ENCODE measurements at regions not wholly inside any gene's neighbourhood (a gene's known extent, or its start where the extent isn't known, plus 50 kb on each side); places are given as distances from the start of the nearest gene placed in this dataset.
"Not testable (repeated sequence)": the region's sequence is repeated elsewhere in the genome, so short reads cannot be mapped to it uniquely, and the experiment has no call there.

DNA sequence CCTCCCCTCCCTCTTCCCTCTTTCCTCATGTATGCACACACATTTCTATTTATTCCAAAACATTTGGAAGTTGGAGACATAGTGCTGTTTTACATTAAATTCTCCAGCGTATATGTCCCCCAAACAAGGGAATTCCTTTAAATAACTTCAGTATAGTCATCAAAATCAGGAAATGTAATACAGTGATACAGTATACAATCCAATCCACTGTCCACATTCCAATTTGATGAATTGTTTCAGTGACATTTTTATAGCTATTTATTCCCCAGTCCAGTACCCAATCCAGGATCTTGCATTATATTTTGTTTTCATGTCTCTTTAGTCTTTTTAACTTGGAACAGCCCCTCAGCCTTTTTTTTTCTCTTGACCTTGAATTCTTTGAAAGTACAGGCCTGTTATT lies 233.0 kb downstream of the DKK2 start:
- H3K27ac ChIP-seq: no peak overlapping the region
- no peak for TF ChIP-seq ZFX (IDR thresholded peaks at IDR 0.05; ENCODE audit: borderline replicate concordance)
- TF ChIP-seq, protein P1, sequence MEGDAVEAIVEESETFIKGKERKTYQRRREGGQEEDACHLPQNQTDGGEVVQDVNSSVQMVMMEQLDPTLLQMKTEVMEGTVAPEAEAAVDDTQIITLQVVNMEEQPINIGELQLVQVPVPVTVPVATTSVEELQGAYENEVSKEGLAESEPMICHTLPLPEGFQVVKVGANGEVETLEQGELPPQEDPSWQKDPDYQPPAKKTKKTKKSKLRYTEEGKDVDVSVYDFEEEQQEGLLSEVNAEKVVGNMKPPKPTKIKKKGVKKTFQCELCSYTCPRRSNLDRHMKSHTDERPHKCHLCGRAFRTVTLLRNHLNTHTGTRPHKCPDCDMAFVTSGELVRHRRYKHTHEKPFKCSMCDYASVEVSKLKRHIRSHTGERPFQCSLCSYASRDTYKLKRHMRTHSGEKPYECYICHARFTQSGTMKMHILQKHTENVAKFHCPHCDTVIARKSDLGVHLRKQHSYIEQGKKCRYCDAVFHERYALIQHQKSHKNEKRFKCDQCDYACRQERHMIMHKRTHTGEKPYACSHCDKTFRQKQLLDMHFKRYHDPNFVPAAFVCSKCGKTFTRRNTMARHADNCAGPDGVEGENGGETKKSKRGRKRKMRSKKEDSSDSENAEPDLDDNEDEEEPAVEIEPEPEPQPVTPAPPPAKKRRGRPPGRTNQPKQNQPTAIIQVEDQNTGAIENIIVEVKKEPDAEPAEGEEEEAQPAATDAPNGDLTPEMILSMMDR (IDR thresholded peaks at IDR 0.05): no peak

DNA sequence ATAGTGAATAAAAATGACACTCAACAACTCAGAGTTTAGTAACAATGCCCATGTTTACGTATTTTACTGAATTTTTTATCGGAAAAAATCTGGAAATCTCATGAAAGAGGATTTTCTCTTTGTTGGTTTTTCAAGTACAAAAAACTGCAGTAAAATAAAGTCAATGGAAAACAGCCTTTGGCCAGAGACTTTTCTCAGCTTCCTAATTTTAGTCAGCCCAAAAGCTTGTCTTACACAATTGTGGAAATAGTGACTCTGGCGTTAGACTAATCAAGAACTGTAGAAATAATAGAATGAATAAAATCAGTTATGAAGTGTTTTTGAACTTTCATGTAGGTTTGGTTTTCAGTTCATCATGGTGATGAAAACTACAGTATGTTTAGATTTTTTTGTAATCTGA lies 234.7 kb downstream of the DKK2 start:
- no peak for TF ChIP-seq ZFX (IDR thresholded peaks at IDR 0.05; ENCODE audit: borderline replicate concordance)
- TF ChIP-seq, protein P1 (IDR thresholded peaks at IDR 0.05): no peak
- no peak overlapping the region for H3K27ac ChIP-seq

DNA sequence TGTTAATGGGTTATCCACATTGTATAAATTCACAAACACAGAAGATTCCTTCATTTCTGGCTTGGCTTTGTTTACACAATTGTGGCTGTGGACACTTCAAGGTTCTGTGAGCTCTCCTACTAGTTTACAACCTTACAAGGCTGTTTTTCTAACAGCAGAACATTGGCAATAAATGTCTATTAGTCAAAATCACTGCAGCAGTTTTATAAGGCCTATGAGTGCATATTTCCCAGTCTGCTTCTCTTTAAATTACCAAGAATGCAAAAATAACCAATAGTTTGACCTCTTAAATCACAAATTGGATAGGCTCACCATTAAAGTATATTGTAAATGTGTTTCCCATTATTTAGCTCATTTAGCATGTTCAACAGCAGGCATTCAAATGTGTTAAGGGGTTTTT lies 239.2 kb downstream of the DKK2 start:
- TF ChIP-seq, protein P1 (IDR thresholded peaks at IDR 0.05): no peak
- no peak for TF ChIP-seq ZFX (IDR thresholded peaks at IDR 0.05; ENCODE audit: borderline replicate concordance)
- H3K27ac ChIP-seq: no peak overlapping the region

DNA sequence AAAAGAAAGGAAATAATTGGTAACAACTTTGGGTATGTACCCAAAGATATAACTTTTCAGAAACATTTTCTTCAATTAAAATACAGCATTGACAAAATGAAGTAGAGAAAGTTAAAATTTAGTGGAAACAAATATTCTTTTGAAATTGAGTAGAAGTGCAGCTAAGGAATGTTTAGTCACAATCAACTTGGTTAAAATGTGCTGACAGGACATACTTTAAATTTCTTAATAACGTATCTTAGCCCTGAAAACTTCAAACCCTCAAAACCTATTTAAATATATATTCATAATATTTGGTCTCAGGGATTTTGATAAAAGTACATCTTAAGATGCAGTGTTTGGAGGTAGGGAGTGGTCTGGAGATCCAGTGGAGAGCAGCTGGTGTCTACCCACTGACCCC lies 240.8 kb downstream of the DKK2 start:
- no peak overlapping the region for H3K27ac ChIP-seq
- no peak for TF ChIP-seq ZFX (IDR thresholded peaks at IDR 0.05; ENCODE audit: borderline replicate concordance)
- TF ChIP-seq, protein P1 (IDR thresholded peaks at IDR 0.05): no peak

DNA sequence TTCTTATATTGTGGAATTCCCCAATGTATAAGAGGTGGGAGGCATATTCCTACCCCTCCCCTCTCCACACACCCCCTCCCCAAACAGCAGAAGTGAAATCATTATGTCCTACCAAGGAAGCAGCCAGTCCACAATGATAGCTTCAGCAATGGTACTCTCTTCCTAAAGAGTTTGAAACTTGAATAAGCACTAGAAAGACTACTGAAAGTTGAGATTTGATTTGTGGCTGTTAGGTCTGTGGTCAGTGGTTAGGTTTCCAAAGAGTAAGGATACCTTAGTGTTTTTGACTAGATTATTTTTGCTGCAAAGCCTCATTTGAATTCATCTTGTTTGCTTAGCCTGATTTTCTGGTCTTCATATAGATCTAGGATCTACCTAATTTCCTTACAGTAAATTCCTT lies 242.2 kb downstream of the DKK2 start:
- H3K27ac ChIP-seq: no peak overlapping the region
- TF ChIP-seq, protein P1 (IDR thresholded peaks at IDR 0.05): no peak
- no peak for TF ChIP-seq ZFX (IDR thresholded peaks at IDR 0.05; ENCODE audit: borderline replicate concordance)

DNA sequence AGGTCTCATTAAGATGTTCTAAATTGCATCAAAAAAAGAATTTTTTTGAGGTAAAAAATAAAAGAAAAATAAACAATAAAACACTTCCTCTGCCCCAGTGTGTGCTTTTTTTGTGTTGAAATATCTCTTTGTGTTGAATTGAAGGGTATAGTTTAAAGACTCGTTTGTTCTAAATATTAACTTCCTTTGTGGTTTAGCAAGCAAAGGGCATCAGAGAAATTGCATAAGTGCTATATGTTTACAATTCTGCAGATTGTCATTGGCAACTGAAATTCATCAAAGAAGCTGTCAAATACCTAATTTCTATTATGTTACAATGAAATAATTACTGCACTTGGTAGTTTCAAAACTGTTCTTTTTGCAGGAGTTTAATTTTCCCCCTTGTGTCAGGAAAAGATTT lies 260.5 kb downstream of the DKK2 start:
- no peak for TF ChIP-seq ZFX (IDR thresholded peaks at IDR 0.05; ENCODE audit: borderline replicate concordance)
- TF ChIP-seq, protein P1 (IDR thresholded peaks at IDR 0.05): no peak
- no peak overlapping the region for H3K27ac ChIP-seq

DNA sequence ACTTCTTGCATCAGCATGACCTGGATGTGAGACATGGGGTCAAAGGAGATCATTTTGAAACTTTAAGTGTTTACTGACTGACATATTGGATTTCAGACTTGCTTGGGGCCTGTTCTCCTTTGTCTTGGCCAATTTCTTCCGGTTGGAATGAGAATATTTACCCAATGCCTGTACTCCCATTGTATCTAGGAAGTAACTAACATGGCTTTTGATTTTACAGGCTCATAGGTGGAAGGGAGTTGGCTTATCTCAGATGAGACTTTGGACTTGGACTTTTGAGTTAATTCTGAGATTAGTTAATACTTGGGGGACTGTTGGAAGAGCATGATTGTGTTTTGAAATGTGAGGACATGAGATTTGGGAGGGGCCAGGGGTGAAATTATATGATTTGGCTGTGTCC lies 262.1 kb downstream of the DKK2 start:
- H3K27ac ChIP-seq: not testable (repeated sequence)

DNA sequence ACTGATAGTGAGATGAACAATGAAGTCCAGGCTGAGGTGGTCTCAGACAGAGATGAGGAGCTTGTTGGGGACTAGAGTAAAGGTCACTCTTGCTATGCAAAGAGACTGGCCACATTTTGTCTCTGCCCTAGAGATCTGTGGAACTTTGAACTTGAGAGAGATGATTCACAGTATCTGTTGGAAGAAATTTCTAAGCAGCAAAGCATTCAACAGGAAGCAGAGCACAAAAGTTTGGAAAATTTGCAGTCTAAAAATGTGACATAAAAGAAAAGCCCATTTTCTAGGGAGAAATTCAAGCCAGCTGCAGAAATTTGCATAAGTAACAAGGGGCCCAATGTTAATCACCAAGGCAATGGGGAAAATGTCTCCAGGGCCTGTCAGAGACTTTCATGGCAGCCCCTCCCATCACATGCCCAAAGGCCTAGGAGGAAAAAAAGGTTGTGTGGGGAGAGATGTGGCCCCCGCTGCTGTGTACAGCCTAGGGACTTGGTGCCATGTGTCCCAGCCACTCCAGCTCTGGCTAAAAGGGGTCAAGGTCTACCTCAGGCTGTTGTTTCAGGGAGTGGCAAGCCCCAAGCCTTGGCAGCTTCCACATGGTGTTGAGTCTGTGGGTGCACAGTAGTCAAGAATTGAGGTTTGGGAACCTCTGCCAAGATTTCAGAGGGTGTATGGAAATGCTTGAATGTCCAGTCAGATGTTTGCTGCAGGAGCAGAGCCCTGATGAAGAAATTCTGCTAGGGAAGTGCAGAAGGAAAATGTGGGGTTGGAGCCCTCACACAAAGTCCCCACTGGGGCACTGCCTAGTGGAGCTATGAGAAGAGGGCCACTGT lies 262.8 kb downstream of the DKK2 start:
- no peak for TF ChIP-seq ZFX (IDR thresholded peaks at IDR 0.05; ENCODE audit: borderline replicate concordance)
- TF ChIP-seq, protein P1 (IDR thresholded peaks at IDR 0.05): no peak
- H3K27ac ChIP-seq: no peak overlapping the region
